GM03348 (cell line): ENCODE measurements at regions not wholly inside any gene's neighbourhood (a gene's known extent, or its start where the extent isn't known, plus 50 kb on each side); places are given as distances from the start of the nearest gene placed in this dataset.

Source experiments
- DNase-seq: peaks from one replicate; pipeline ENCODE4 v3.0.0; 2012; ENCODE audit warnings: low spot score

DNA sequence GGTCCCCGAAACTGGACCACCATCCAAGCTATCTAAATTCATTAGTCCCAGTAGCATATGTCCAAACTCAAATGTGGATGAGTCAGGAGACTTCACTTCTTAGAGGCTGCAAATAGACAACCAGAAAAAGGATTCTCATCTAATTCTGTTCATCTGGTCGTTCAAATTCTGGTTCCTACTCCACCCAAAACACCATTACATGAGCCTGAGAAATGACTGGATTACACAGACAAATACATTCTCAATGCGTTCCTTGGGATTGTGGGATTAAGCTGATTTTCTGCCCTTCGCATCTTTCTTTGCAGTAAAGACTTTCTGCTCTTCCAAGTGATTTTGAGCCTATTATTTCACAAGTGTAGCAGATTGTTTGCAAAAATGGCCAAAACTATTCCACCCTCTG is 472.3 kb upstream of the PROK2 start:
- no peak for DNase-seq

DNA sequence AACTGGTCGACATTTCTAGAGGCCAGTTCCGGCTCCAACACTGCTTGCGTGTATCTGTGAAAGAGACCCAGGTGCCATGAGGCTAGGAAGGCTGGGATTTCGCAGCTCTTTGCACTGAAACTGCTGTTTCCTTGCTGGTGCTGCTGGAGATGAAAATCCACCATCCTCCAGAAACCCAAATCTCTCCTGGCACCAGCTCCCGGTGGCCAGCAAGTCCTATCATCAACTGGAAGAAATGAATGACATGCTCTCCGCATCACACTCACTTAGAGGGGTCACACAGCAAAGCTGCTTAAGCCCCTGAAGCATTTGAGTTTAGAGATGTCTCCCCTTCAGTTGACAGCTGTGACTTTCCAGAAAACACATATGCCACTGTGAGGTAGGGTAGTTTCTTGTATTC is 471.8 kb upstream of the PROK2 start:
- no peak for DNase-seq

DNA sequence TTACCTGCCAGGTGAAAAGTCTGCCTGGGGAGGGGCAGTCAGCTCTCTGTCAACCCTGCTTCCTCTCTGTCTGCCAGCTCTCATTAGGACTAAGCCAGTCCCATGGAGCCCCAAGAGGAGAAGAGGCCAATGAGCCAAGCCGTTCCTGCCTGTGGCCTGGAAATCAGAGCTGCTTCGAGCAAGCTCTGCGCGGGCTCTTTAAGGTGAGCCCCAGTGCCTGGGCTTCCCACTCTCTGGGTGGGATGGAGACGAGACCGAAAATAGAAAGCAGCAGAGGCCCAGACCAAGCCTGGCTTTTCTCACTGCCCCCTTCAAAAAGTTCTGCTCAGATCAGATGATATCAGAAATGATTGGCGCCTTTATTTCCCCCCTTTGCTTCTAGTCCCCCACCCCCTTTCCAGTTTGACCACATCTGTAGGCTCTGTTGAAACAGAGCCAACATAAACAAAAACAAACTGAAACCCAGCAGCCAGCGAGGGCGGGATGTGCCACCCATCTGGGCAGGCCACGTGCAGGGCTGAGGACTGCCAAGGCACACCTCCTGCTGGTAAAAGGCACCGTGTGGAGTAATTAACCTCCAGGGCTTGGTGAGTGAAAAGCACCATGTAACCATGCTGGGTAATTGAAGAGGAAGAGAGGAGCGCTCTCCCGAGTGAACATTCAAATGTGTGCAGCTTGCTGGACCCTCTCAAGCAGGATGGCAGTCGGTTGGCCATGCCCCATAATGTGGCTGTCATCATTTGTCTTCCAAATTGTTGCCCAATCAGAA is 471.0 kb upstream of the PROK2 start:
- no peak for DNase-seq

DNA sequence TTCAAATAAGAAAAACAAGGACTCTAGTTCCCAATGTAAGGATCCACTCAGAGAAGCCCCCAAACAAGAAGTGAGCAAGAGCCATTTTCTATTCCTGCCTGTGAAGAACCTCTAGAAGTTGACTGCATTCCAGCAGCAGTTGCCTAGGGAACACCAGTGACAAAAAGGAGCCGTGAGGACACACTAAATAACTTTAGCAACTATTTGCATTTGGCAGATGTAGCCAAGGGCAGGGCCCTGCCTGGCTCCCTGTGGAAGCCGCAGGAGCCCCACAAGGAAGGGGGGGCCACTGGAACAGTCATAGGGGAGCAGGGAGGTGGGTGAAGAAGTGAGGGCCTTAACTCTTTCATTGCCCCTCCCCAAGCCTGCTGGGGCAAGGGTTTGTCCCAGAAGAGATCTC is 470.2 kb upstream of the PROK2 start:
- peak; percentile 66 for DNase-seq

DNA sequence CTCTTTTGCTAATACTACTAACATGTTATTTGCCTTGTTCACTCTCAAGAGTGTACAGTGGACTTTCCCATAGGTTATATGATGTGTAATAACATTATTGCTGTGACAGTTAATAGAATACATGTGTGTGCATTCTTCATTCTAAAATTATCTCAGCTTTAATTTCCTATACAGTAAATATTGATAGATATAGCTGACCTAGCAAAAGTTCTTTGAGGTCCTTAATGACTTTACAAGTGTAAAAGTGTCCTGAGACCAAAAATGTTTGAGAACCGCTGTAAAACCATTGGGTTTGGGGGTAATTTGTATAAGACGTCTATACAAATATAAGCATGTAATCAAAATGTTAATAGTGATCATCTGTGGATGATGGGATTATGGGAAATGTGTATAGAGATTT is 469.5 kb upstream of the PROK2 start:
- DNase-seq: no peak

DNA sequence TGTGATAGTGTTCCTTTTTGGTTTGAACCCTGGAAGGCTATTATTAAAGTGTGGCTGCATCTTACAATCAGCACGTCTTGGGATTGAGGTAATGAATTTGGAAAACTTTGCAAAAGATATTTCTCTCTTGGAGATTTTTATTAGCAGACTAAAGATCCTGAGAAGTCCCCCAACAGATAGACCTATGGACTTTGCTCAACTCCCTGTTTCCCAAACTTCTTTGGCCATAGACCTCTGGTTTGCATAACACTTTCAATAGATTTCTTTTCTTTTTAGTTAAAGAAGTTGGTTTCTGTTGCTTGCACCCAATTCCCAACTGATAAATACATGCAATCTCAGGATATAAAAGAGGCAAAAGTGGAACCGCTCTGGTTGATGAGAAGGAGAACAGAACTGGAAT is 465.8 kb upstream of the PROK2 start:
- DNase-seq: no peak

DNA sequence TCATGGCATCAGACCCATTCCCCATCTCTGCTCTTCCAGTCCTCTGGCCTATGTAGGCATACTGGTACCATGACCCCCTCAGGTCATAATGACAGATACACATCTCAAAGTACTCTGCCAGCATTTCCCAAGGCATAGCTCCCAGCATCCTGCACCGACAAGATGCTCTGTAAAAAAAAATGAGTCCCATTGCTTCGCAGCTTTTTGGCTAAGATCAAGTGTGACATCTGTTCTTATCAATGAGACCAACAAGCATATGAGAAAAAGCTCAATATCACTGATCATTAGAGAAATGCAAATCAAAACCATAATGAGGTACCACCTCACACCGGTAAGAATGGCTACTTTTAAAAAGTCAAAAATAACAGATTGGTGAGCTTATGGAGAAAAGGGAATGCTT is 463.9 kb upstream of the PROK2 start:
- DNase-seq: no peak

DNA sequence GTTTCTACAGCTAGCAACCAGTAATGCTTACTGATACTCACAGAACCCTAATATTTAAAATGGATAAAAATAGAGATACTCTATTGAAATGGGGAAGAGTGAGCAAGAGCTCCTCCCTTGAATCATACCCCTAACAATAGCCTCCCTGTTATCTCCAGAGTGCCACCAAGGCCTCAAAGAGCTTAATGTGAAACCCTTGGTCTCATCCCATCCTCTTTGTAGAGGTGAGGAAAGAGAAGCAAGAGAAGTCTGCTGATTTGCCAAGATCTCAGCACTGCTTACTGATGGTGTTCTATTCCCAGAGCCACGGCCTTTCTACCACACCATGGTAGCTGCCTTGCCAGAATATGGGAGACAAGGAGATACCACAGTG is 463.4 kb upstream of the PROK2 start:
- DNase-seq: no peak

DNA sequence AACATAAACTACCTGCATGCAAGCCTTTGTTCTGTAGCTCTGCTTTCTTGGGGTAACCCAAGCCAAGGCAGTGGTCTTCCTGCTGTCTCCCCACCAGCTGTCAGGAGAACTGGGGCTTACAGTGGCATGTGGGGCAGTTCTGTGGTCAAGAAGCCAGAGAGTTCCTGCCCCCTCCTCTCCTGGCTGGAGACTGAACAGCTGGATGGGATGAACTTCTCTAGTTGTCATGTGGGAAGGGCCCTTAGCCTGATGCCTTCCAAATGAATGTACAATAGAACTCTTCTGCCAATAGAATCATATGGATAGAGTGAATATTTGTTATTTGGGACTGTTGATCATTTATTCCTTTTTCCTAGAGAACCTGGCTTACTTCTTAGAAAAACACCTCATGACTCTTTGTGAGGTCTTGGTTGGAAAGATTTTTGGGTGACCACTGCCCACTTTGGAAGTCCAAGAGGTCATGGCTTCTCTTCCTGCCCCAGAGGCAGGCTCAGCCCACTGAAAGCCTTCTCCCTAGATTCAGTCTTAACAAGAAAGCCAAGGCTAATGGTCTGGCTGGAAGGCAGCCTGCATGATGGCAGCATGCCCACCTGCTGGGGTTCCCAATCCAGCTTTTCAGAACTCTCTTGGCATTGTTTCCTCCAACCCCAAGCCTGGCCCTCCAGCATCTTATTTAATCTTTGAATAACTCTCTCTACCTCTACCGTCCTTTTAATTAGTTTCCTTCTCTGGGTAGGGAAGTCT is 462.9 kb upstream of the PROK2 start:
- DNase-seq: no peak

DNA sequence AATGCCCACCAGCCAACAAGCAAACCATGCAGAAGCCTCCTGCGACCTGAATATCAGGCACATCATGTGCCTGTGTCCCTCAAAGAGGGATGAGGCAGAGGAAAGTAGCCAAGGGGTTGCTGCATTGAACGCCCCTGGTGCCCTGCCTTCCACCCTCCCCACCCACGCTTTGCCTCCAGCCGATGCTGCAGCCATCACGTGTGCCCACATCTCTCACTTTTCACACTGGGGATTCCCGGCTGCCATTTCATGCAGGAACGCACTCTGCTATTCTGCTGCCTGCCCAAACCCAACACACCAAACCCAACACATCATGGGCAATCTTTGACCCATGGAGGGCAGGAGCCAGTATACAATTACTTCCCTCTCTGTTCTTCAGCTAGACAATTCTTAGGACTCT is 462.2 kb upstream of the PROK2 start:
- DNase-seq: no peak

DNA sequence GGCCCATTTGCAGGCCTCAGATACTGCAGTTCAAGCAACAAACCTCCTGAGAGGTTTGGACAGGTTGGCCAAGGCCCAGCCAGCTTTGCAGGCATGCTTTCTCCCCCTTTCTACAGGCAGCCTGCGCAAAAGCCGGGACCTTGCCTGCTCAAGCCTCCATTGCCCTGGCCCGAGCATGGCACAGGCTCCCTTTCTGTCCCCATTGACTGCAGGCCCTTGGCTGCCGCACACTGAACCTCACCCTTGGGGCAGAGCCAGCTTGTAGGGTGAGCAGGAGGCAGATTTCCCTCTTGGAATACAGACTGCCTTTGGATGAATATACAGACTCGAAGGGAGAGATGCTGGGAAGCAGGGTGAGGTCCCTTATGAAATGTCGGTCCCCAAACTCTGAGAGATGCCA is 461.7 kb upstream of the PROK2 start:
- no peak for DNase-seq

DNA sequence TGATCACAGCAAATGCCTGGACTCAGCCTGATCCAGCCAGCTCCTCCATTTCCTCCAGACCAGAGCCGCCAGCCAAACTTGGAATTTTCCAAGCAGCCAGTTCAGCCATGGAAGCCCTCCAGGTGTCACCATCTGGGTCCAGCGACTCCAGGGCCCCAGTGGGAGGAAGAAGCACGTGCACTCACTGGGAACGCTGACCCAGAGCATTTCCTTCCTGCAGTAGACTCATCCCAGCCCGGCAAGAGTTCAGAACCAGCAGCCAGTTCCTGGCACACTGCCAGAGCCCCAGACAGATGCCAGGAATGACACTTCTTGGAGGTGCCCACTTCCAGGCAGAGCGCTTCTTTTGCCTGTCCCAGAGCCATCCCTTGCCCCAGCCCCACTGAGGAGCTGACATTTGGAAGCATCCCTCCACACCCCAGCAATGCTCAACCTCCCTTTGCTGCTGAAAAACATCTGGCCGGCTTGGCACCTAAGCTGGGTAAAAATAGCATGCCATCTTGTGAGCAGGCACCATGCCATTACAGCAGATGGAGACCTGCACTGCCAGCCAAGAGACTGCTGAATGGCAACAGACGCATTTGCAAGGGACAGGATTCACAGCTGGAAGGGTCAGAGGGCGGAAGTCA is 460.3 kb upstream of the PROK2 start:
- DNase-seq: peak; percentile 52

DNA sequence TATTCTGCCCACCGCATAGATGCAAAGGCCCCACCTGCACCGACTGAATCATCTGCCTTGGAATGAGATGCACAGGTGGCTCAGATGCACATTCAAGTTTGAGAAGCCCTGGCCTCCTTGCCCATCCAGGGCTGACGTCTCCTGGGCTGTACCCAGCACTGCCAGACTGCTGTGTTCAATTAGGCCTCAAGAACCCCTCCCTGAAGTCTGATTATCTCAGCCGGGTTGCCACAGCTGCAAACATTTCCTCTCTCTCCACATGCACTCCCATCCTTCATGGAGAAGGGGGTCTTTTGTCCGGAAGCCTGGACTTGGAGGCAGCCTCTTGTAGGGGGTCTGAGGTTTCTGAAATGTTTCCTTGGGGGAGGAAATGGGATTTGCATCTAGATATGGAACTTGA is 459.4 kb upstream of the PROK2 start:
- no peak for DNase-seq

DNA sequence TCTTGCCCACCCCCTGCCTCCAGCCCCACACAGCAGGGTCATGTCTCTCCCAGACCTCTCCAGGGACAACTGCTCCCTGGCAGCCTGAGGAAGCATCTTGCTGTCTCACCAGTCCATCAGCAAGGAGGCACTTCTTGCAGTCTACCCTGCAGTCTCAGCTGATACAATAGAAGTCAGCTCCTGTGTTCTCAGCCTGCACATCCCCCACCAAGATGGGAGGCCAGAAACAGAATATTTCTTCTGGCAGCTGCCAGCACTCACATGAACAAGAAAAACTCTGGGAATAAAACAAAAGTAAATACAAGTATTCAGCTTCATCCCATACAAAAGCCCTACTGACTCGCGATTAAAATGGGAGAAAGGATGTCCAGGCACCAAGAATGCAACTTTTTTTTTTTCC is 457.4 kb upstream of the PROK2 start:
- no peak for DNase-seq

DNA sequence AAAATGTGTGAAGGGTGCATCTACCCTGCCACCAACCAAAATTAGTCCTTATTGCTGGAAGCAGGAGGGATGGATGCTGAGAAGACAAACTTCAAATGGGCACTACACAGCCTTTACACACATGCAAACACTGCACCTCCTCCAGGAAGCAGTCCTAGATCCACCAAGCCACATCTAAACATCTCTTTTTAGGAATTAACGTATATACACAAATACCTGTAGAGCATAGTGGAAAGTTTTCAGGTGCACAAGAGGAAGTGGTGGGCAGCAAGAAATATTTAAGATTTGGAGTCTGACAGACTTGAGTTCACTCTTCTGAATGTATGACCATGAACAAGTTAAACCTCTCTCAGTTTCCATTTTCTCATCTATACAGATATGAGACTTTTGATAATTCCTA is 456.6 kb upstream of the PROK2 start:
- DNase-seq: no peak

DNA sequence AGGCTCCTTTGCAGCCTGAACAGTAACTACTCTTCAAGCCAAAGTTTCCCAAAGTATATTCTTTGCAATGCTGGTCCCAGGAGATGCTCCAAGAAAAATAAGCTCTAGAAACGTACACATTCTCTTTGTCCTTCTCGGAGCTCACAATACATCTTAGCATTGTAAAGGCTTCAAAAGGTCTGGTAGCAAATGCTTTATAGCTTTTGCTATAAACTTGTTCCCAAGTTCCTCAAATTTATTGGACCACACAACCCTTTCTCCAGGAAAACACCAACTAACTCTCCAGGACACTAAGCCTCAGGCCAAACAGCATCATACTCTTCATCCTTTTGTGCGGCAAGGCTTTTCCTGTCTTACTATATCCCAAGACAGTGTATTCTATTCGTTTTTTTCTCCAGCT is 455.6 kb upstream of the PROK2 start:
- DNase-seq: no peak

DNA sequence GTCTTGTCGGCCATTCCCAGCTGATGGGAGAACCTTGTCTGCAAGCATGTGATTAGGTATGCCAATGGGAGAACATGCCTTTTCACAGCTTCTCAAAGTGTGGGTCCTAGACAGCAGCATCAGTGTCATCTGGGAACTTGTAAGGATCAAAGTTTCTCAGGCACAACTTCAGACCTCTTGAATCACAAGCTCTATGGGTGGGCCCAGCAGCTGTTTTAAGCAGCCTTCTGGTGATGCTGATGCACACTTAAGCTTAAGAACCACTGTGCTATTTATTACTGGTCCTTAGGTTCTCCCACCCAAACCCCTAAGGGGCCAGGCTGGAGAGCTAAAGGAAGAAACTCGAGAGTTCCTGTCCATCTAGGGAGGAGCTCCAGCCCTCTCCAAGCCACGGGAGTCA is 453.9 kb upstream of the PROK2 start:
- DNase-seq: no peak

DNA sequence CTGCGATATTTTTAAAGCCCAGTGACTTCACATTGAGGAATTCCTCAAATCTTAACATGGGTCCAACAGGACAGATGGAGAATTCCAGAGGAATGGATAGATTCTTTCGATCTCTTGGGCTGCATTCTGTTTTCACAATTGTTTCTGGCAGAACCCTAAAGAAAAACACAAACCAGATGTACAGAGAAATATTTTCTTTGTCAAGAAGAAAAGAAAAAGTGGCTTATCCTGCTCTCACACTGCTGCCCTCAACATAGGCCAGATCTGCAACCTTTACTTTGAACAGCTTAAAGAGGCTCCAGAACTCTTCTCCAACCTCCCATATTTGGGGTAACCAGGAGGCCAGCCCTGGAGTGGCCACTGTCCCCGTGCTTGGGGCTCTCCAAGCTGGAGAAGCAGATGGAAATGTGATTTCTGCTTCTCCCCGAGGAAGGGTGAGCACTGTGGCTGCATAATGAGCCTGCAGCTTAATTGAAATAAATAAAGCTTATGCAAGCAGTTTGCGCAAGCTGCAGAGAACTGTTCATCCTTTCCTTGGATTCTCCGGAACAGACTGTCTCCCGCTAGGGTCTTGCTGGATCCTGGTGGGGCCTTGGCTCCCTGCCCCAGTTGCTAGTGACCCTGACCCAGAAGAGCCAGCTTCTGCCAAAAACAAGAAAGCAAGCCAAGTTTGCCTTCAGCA is 453.2 kb upstream of the PROK2 start:
- DNase-seq: peak; percentile 66

DNA sequence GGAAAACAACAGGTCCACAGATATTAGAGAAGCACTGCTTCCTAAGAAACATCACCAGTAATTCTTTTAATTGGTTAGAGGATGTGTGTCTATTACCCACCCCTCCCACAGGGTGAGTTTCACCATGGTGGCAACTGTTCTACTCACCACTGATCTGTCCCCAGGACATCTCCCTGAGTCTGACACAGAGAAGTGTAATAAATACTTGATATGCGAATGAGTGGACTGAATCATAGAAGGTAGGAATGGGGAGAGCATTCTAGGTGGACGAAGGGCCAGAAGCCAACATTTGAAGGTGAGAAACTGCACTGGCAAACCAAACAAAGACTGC is 452.7 kb upstream of the PROK2 start:
- no peak for DNase-seq

DNA sequence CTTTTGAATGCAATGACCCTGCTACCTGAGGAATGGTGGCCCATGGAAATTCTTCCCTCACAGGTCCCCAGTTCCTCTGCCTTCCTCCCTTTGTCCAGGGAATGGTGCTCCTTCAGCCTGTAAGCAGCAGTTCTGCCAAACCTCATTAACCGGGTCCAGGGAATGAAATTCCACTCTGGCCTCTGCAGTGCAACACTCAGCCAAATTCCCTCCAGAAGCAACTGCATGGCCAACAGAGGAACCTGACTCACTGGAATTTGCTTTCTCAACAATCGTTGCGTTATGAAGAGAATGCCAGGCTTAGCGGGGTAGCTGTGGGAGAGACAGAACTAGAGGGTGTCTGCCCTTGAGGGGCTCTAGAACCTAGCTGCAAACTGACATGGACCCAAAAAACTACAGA is 449.4 kb upstream of the PROK2 start:
- DNase-seq: peak; percentile 89

DNA sequence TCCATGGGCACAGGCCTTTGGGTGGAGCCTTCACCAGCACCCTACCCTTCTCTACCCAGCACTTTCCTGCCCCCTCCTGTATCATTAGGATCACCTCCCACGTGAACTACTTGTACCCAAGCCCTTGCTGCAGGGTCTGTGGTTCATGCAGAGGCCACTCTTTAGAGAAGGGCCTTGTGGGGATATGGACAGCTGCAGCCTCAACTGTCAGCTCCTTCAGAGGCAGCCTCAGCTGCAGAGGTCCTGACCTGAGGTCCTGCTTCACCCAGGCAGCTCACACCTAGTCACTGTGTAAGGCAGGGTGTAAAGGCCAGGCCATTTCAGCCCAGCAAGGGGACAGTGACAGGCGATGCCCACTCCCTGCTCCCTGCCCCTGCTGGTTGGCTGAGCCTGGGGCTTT is 448.6 kb upstream of the PROK2 start:
- no peak for DNase-seq

DNA sequence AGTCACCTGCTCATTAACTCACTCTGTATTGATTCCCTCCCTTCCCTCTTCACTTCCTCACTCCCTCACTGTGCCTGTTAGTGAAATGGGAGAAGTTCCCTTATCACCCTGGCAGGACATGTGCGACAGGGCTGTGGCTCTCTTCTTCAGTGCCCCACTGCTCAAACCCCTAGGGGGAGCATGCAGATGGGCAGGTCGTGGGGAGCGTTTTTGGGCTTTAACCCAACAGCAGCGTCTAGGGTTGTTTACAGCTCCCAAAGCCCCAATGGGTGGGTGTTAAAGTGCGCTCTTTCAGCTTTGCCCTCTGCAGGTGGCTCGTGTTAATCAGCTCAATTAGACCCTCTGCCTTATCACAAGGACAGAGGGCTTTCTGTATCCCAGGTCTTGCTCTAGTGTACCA is 447.8 kb upstream of the PROK2 start:
- no peak for DNase-seq

DNA sequence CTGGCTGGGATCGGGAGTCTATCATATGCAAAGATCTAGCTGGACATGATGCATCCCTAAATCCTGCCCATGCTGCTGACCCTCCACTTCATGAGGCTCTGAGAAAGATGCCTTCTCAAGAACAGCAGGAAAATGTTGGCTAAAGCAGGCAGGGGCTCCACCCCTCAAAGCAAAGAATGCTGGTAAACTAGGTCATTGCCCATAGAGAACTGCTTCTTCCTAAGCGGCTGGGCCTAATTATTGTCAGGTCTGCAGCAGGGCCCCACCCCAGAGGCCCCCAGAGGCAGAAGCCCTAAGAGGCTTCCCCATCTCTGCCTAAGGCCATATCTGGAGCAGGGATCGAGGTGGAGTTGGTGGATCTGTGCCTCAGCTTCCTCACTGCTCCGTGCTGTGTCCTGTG is 447.4 kb upstream of the PROK2 start:
- DNase-seq: no peak
